Neural progenitor cell (in vitro differentiated cells): ENCODE measurements at regions not wholly inside any gene's neighbourhood (a gene's known extent, or its start where the extent isn't known, plus 50 kb on each side); places are given as distances from the start of the nearest gene placed in this dataset.

Source experiments
- EZH2 ChIP-seq: fragments of 200-600 bp; sonication (generic); IDR thresholded peaks from 2 replicates; pipeline ENCODE4 v1.6.1; 2017; ENCODE audit warnings: antibody characterized with exemption, mild to moderate bottlenecking, moderate library complexity
- EZH2phosphoT487 ChIP-seq: fragments of 200-600 bp; sonication (generic); IDR thresholded peaks from 2 replicates; pipeline ENCODE4 v1.6.1; 2017; ENCODE audit warnings: antibody characterized with exemption
- TF ChIP-seq, protein P1 (sequence below): fragments of 200-600 bp; sonication (generic); IDR thresholded peaks from 2 replicates; pipeline ENCODE4 v1.5.1; 2017; ENCODE audit warnings: antibody characterized with exemption, mild to moderate bottlenecking

- TF ChIP-seq, protein P1, sequence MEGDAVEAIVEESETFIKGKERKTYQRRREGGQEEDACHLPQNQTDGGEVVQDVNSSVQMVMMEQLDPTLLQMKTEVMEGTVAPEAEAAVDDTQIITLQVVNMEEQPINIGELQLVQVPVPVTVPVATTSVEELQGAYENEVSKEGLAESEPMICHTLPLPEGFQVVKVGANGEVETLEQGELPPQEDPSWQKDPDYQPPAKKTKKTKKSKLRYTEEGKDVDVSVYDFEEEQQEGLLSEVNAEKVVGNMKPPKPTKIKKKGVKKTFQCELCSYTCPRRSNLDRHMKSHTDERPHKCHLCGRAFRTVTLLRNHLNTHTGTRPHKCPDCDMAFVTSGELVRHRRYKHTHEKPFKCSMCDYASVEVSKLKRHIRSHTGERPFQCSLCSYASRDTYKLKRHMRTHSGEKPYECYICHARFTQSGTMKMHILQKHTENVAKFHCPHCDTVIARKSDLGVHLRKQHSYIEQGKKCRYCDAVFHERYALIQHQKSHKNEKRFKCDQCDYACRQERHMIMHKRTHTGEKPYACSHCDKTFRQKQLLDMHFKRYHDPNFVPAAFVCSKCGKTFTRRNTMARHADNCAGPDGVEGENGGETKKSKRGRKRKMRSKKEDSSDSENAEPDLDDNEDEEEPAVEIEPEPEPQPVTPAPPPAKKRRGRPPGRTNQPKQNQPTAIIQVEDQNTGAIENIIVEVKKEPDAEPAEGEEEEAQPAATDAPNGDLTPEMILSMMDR, result no peak
- TF ChIP-seq EZH2 (no peak), EZH2phosphoT487 (no peak)
Measured at GRCh38 chr7:149370790-149371189, 90.1 kb downstream of the ZNF777 start.
